ENCODE measurements at regions not wholly inside any gene's neighbourhood (a gene's known extent, or its start where the extent isn't known, plus 50 kb on each side); places are given as distances from the start of the nearest gene placed in this dataset.

DNA sequence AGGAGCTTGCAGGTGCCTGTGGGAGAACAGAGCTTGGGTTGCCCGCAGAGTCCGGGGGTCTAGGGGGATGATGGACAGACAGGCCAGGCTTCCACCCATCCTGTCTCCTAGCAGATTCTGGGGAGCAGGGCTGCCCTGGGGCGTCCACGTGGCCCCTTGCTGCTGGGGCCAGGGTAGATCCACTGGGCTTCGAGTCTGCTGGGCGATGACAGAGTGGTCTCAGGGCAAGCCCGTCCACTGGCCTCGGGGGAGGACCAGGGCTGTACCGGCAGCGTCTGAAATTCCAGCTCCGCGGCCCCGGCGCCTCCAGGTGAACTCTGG, 124.2 kb upstream of the IRX4 start:
- DNase-seq (ENCODE audit: insufficient read length, low spot score) (no peak), FAIRE-seq (no peak)
- TF ChIP-seq, protein P1, sequence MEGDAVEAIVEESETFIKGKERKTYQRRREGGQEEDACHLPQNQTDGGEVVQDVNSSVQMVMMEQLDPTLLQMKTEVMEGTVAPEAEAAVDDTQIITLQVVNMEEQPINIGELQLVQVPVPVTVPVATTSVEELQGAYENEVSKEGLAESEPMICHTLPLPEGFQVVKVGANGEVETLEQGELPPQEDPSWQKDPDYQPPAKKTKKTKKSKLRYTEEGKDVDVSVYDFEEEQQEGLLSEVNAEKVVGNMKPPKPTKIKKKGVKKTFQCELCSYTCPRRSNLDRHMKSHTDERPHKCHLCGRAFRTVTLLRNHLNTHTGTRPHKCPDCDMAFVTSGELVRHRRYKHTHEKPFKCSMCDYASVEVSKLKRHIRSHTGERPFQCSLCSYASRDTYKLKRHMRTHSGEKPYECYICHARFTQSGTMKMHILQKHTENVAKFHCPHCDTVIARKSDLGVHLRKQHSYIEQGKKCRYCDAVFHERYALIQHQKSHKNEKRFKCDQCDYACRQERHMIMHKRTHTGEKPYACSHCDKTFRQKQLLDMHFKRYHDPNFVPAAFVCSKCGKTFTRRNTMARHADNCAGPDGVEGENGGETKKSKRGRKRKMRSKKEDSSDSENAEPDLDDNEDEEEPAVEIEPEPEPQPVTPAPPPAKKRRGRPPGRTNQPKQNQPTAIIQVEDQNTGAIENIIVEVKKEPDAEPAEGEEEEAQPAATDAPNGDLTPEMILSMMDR (IDR thresholded peaks at IDR 0.05; ENCODE audit: insufficient read depth, missing control alignments) = no peak

- TF ChIP-seq, protein P1 (IDR thresholded peaks at IDR 0.05; ENCODE audit: insufficient read depth, missing control alignments) = no peak
- DNase-seq (ENCODE audit: insufficient read length, low spot score) = no peak
- no peak for FAIRE-seq
These were observed 123.7 kb upstream of the IRX4 start for GRCh38 chr5:2006193-2006970.

GRCh38 chr5:2005101-2006041, 122.6 kb upstream of the IRX4 start:
- TF ChIP-seq, protein P1 (IDR thresholded peaks at IDR 0.05; ENCODE audit: insufficient read depth, missing control alignments) = no peak
- no peak for FAIRE-seq
- no peak for DNase-seq (ENCODE audit: insufficient read length, low spot score)

DNA sequence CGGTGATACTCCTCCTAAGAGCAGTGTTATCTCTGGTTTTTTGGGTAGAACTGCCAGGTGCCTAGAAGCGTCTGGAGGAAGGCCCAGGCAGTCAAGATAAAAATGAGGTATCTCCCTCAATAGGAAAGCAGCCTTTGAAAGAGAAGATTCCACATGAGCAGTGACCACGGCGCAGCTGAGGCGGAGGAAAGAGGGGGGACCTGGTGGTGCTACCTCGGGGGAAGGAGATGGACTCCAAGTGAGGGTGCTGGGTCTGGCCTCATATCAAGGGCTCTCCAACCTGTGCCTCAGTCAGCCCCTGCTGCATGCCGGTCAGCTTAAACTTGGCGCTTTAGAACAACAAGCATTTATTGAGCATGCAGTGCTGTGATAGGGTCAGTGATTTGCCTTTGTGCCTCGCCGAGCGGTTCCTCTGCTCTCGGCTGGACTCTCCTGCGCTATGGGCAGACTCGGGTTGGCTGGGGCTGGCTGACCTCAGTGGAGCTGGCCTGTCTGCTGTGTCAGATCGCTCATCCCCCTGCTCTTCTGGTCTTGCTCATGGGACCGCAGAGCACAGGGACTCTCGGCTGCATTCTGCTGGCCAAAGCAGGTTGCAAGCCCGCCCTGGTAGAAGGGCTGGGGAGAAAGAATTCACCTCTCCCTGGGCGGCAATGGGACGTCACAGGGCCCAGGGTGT, 121.1 kb upstream of the IRX4 start:
- FAIRE-seq (no peak), DNase-seq (ENCODE audit: insufficient read length, low spot score) (no peak)
- TF ChIP-seq, protein P1 (IDR thresholded peaks at IDR 0.05; ENCODE audit: insufficient read depth, missing control alignments) = no peak

- TF ChIP-seq, protein P1 (IDR thresholded peaks at IDR 0.05; ENCODE audit: insufficient read depth, missing control alignments) = no peak
- FAIRE-seq (no peak), DNase-seq (ENCODE audit: insufficient read length, low spot score) (no peak)
These were observed 120.5 kb upstream of the IRX4 start for GRCh38 chr5:2003206-2003605.

GRCh38 chr5:2001300-2001699, 118.6 kb upstream of the IRX4 start:
- DNase-seq (ENCODE audit: insufficient read length, low spot score) (no peak), FAIRE-seq (no peak)
- TF ChIP-seq, protein P1 (IDR thresholded peaks at IDR 0.05; ENCODE audit: insufficient read depth, missing control alignments) = no peak

All from D721Med (cell line).